ENCODE measurements at regions not wholly inside any gene's neighbourhood (a gene's known extent, or its start where the extent isn't known, plus 50 kb on each side); places are given as distances from the start of the nearest gene placed in this dataset.
"Not testable (repeated sequence)": the region's sequence is repeated elsewhere in the genome, so short reads cannot be mapped to it uniquely, and the experiment has no call there.

GRCh38 chr18:71329563-71329962 is 1040.7 kb downstream of the SOCS6 start:
- no peak for DNase-seq
- Mint-ChIP-seq H3K4me1 (no peaks in the 10 kb centered on the region), H3K36me3 (no peaks in the 10 kb centered on the region), H3K9me3 (peaks cover 4% of the 10 kb centered on the region), H3K4me3 (no peak overlapping the region), H3K27ac (no peak overlapping the region), H3K27me3 (no peaks in the 10 kb centered on the region)
- CTCF ChIA-PET: no interaction called here

GRCh38 chr18:71329114-71329513 is 1040.3 kb downstream of the SOCS6 start:
- H3K4me3 Mint-ChIP-seq: no peak overlapping the region
- H3K27me3 Mint-ChIP-seq: no peaks in the 10 kb centered on the region
- H3K36me3 Mint-ChIP-seq: no peaks in the 10 kb centered on the region
- no peaks in the 10 kb centered on the region for H3K4me1 Mint-ChIP-seq
- CTCF ChIA-PET: no interaction called here
- H3K27ac Mint-ChIP-seq: no peak overlapping the region
- no peak for DNase-seq
- H3K9me3 Mint-ChIP-seq: peaks cover 4% of the 10 kb centered on the region

- CTCF ChIA-PET: no interaction called here
- no peak overlapping the region for H3K27ac Mint-ChIP-seq
Measured at GRCh38 chr18:71327850-71328249, 1039.0 kb downstream of the SOCS6 start.

GRCh38 chr18:71327441-71327840 is 1038.6 kb downstream of the SOCS6 start:
- CTCF ChIA-PET: no interaction called here
- Mint-ChIP-seq H3K4me3 (no peak overlapping the region), H3K27ac (no peak overlapping the region), H3K4me1 (no peaks in the 10 kb centered on the region), H3K9me3 (peaks cover 4% of the 10 kb centered on the region), H3K36me3 (no peaks in the 10 kb centered on the region), H3K27me3 (no peaks in the 10 kb centered on the region)
- no peak for DNase-seq

More at GRCh38 chr18:71327850-71328249, 1039.0 kb downstream of the SOCS6 start:
- Mint-ChIP-seq H3K4me3 (no peak overlapping the region), H3K4me1 (no peaks in the 10 kb centered on the region), H3K36me3 (no peaks in the 10 kb centered on the region), H3K27me3 (no peaks in the 10 kb centered on the region), H3K9me3 (peaks cover 4% of the 10 kb centered on the region)
- DNase-seq: no peak

- Mint-ChIP-seq H3K27me3 (no peaks in the 10 kb centered on the region), H3K4me3 (no peak overlapping the region), H3K36me3 (no peaks in the 10 kb centered on the region), H3K27ac (no peak overlapping the region), H3K4me1 (no peaks in the 10 kb centered on the region), H3K9me3 (peaks cover 4% of the 10 kb centered on the region)
- CTCF ChIA-PET: no interaction called here
- DNase-seq: no peak
Measured at GRCh38 chr18:71326826-71327225, 1038.0 kb downstream of the SOCS6 start.

- no peak overlapping the region for H3K27ac Mint-ChIP-seq
- H3K4me3 Mint-ChIP-seq: no peak overlapping the region
- CTCF ChIA-PET: no interaction called here
- H3K9me3 Mint-ChIP-seq: peaks cover 4% of the 10 kb centered on the region
- H3K27me3 Mint-ChIP-seq: no peaks in the 10 kb centered on the region
- DNase-seq: no peak
- no peaks in the 10 kb centered on the region for H3K4me1 Mint-ChIP-seq
- no peaks in the 10 kb centered on the region for H3K36me3 Mint-ChIP-seq
Measured at GRCh38 chr18:71324356-71324755, 1035.5 kb downstream of the SOCS6 start.

- no peak overlapping the region for H3K4me3 Mint-ChIP-seq
- CTCF ChIA-PET: no interaction called here
- no peaks in the 10 kb centered on the region for H3K4me1 Mint-ChIP-seq
- DNase-seq: no peak
- H3K36me3 Mint-ChIP-seq: no peaks in the 10 kb centered on the region
- H3K9me3 Mint-ChIP-seq: peaks cover 4% of the 10 kb centered on the region
- H3K27me3 Mint-ChIP-seq: no peaks in the 10 kb centered on the region
- H3K27ac Mint-ChIP-seq: no peak overlapping the region
Measured at GRCh38 chr18:71322201-71322600, 1033.4 kb downstream of the SOCS6 start.

- no peaks in the 10 kb centered on the region for H3K27me3 Mint-ChIP-seq
- no peak for DNase-seq
- no peak overlapping the region for H3K4me3 Mint-ChIP-seq
- peaks cover 4% of the 10 kb centered on the region for H3K9me3 Mint-ChIP-seq
- H3K27ac Mint-ChIP-seq: no peak overlapping the region
- CTCF ChIA-PET: no interaction called here
- no peaks in the 10 kb centered on the region for H3K4me1 Mint-ChIP-seq
- no peaks in the 10 kb centered on the region for H3K36me3 Mint-ChIP-seq
Measured at GRCh38 chr18:71321319-71321718, 1032.5 kb downstream of the SOCS6 start.

- no peak overlapping the region for H3K4me3 Mint-ChIP-seq
- no peak for DNase-seq
- H3K9me3 Mint-ChIP-seq: no peaks in the 10 kb centered on the region
- H3K4me1 Mint-ChIP-seq: no peaks in the 10 kb centered on the region
- no peak overlapping the region for H3K27ac Mint-ChIP-seq
- H3K36me3 Mint-ChIP-seq: no peaks in the 10 kb centered on the region
- CTCF ChIA-PET: no interaction called here
- H3K27me3 Mint-ChIP-seq: no peaks in the 10 kb centered on the region
Measured at GRCh38 chr18:71304856-71305255, 1016.0 kb downstream of the SOCS6 start.

GRCh38 chr18:71303743-71304142 is 1014.9 kb downstream of the SOCS6 start:
- H3K36me3 Mint-ChIP-seq, CTCF ChIA-PET, DNase-seq, H3K4me1 Mint-ChIP-seq, H3K27me3 Mint-ChIP-seq, H3K4me3 Mint-ChIP-seq, H3K27ac Mint-ChIP-seq, H3K9me3 Mint-ChIP-seq: not testable (repeated sequence)

- H3K27ac Mint-ChIP-seq: no peak overlapping the region
- H3K4me3 Mint-ChIP-seq: no peak overlapping the region
- no peaks in the 10 kb centered on the region for H3K27me3 Mint-ChIP-seq
- no peaks in the 10 kb centered on the region for H3K4me1 Mint-ChIP-seq
- no peak for DNase-seq
- no peaks in the 10 kb centered on the region for H3K9me3 Mint-ChIP-seq
- CTCF ChIA-PET: no interaction called here
- H3K36me3 Mint-ChIP-seq: no peaks in the 10 kb centered on the region
Measured at GRCh38 chr18:71301596-71301995, 1012.8 kb downstream of the SOCS6 start.

GRCh38 chr18:71294201-71294600 is 1005.4 kb downstream of the SOCS6 start:
- H3K27ac Mint-ChIP-seq, H3K4me1 Mint-ChIP-seq, H3K4me3 Mint-ChIP-seq, H3K36me3 Mint-ChIP-seq, H3K9me3 Mint-ChIP-seq, DNase-seq, CTCF ChIA-PET, H3K27me3 Mint-ChIP-seq: not testable (repeated sequence)

- no peaks in the 10 kb centered on the region for H3K27me3 Mint-ChIP-seq
- no peaks in the 10 kb centered on the region for H3K4me1 Mint-ChIP-seq
- no peak for DNase-seq
- no peaks in the 10 kb centered on the region for H3K36me3 Mint-ChIP-seq
- CTCF ChIA-PET: no interaction called here
- H3K27ac Mint-ChIP-seq: no peak overlapping the region
- no peak overlapping the region for H3K4me3 Mint-ChIP-seq
- H3K9me3 Mint-ChIP-seq: no peaks in the 10 kb centered on the region
Measured at GRCh38 chr18:71293322-71293721, 1004.5 kb downstream of the SOCS6 start.

- DNase-seq: no peak
- Mint-ChIP-seq H3K9me3 (no peaks in the 10 kb centered on the region), H3K36me3 (no peaks in the 10 kb centered on the region), H3K4me3 (no peak overlapping the region), H3K27me3 (no peaks in the 10 kb centered on the region), H3K4me1 (no peaks in the 10 kb centered on the region), H3K27ac (no peak overlapping the region)
- CTCF ChIA-PET: no interaction called here
Measured at GRCh38 chr18:71287268-71287667, 998.4 kb downstream of the SOCS6 start.

GRCh38 chr18:71252351-71252865 is 963.6 kb downstream of the SOCS6 start:
- H3K4me3 Mint-ChIP-seq: no peak overlapping the region
- H3K36me3 Mint-ChIP-seq: no peaks in the 10 kb centered on the region
- no peaks in the 10 kb centered on the region for H3K27me3 Mint-ChIP-seq
- CTCF ChIA-PET: no interaction called here
- no peaks in the 10 kb centered on the region for H3K9me3 Mint-ChIP-seq
- no peak for DNase-seq
- no peaks in the 10 kb centered on the region for H3K4me1 Mint-ChIP-seq
- no peak overlapping the region for H3K27ac Mint-ChIP-seq

- DNase-seq: no peak
- H3K4me3 Mint-ChIP-seq: no peak overlapping the region
- no peaks in the 10 kb centered on the region for H3K36me3 Mint-ChIP-seq
- no peaks in the 10 kb centered on the region for H3K9me3 Mint-ChIP-seq
- CTCF ChIA-PET: no interaction called here
- H3K27ac Mint-ChIP-seq: no peak overlapping the region
- no peaks in the 10 kb centered on the region for H3K4me1 Mint-ChIP-seq
- H3K27me3 Mint-ChIP-seq: no peaks in the 10 kb centered on the region
Measured at GRCh38 chr18:71250191-71250590, 961.3 kb downstream of the SOCS6 start.
